Ovary (tissue), 7 donors: ENCODE measurements at regions not wholly inside any gene's neighbourhood (a gene's known extent, or its start where the extent isn't known, plus 50 kb on each side); places are given as distances from the start of the nearest gene placed in this dataset.

ENCODE experiments used
- DNase-seq, 5 donors: peaks; one replicate each; pipeline ENCODE4 v3.0.0-alpha.2; 2019 to 2020
- H3K27ac ChIP-seq, 2 donors: fragments of 200-600 bp; one replicate each; pipeline versions ENCODE4 v1.5.1 to v1.8.0; 2019 to 2022
- H3K27me3 ChIP-seq: fragments of 200-600 bp; one replicate; pipeline ENCODE4 v1.8.0; 2022
- H3K36me3 ChIP-seq: fragments of 200-600 bp; sonication (generic); one replicate; pipeline ENCODE4 v1.5.1; 2019
- H3K4me1 ChIP-seq: one replicate; pipeline ENCODE4 v1.8.1; 2013; ENCODE audit warnings: mild to moderate bottlenecking, moderate library complexity; ENCODE audit not compliant: insufficient read depth
- H3K4me3 ChIP-seq: fragments of 200-600 bp; sonication (generic); one replicate; pipeline ENCODE4 v1.5.1; 2017
- H3K9me3 ChIP-seq, 2 donors: fragments of 200-600 bp in 1 of 2; sonication (generic) in 1 of 2; one replicate each; pipeline versions ENCODE4 v1.5.1 to v1.8.1; 2013 to 2019; ENCODE audit warnings: mild to moderate bottlenecking in 1 of 2, moderate library complexity in 1 of 2
- EP300 ChIP-seq: sonication (generic); formaldehyde crosslinking; IDR thresholded peaks from one replicate; pipeline ENCODE4 v1.6.1; 2017; ENCODE audit warnings: antibody characterized with exemption
- POLR2A ChIP-seq: fragments of 450-650 bp; IDR thresholded peaks from one replicate; pipeline ENCODE4 v1.6.1; 2017; ENCODE audit warnings: antibody characterized with exemption, mild to moderate bottlenecking, moderate library complexity
- WGBS, 3 donors: extraction: QIAGEN DNeasy Blood & Tissue Kit in 1 of 3; methylation state at CpG; one replicate each; pipeline versions ENCODE4 v1.1.5 to v1.1.7; 2013 to 2017; 5-methylcytosine and 5-hydroxymethylcytosine counted together
- intact Hi-C, 4 donors: fragments of 100-400 bp; cut with DNase I; formaldehyde crosslinking; loops; one replicate each; pipeline versions ENCODE4 v1.11.0 to v1.15.1; 2022 to 2023
- TF ChIP-seq, protein P1 (sequence below), 3 donors: fragments of 450-650 bp in 2 of 3; fragments of 200-600 bp in 1 of 3; IDR thresholded peaks; one replicate each; pipeline versions ENCODE4 v1.5.1 to v1.8.0; 2016 to 2022; ENCODE audit warnings: antibody characterized with exemption in 3 of 3, mild to moderate bottlenecking in 1 of 3
- donor health status: DM: no; HTN: no; CAD: no; lungs with moderate emphysema.
- donor health status: DM: no; HTN: no; CAD: no.
- donor health status: Bipolar disorder and iron deficiency.
- donor health status: DM: no; HTN: no; CAD: no.
- donor health status: DM: yes; HTN: yes; CAD: no.

DNA sequence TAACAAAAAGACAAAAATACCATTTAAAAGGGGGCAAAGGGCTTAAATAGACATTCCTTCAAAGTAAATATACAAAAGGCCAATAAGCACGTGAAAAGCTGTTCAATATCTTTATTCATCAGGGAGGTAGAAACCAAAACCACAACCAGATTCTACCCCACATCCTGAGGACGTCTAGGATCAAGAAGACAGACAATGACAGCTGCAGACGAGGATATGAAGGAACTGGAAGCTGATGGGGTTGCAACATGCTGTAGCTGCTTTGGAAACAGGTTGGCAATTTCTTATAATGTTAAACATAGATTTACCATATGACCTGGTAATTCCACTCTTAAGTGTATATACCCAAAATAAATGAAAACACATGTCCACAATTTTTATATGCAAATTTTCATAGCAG, 85.1 kb upstream of the C14orf180 start:
- intact Hi-C loops, result no loop called here
- no peak overlapping the region for H3K27ac ChIP-seq
- no peaks in the 10 kb centered on the region for H3K27me3 ChIP-seq
- no peak for TF ChIP-seq POLR2A
- no peak for TF ChIP-seq EP300
- TF ChIP-seq, protein P1, sequence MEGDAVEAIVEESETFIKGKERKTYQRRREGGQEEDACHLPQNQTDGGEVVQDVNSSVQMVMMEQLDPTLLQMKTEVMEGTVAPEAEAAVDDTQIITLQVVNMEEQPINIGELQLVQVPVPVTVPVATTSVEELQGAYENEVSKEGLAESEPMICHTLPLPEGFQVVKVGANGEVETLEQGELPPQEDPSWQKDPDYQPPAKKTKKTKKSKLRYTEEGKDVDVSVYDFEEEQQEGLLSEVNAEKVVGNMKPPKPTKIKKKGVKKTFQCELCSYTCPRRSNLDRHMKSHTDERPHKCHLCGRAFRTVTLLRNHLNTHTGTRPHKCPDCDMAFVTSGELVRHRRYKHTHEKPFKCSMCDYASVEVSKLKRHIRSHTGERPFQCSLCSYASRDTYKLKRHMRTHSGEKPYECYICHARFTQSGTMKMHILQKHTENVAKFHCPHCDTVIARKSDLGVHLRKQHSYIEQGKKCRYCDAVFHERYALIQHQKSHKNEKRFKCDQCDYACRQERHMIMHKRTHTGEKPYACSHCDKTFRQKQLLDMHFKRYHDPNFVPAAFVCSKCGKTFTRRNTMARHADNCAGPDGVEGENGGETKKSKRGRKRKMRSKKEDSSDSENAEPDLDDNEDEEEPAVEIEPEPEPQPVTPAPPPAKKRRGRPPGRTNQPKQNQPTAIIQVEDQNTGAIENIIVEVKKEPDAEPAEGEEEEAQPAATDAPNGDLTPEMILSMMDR (IDR thresholded peaks at IDR 0.05), result no peak
- H3K9me3 ChIP-seq, result no peaks in the 10 kb centered on the region
- H3K36me3 ChIP-seq, result no peaks in the 10 kb centered on the region
- 60 to 62% (median 62%) methylated on average over 3 of the region's 3 CpGs for WGBS, 3 donors
- H3K4me1 ChIP-seq, result no peaks in the 10 kb centered on the region
- DNase-seq, result no peak
- H3K4me3 ChIP-seq, result no peak overlapping the region

DNA sequence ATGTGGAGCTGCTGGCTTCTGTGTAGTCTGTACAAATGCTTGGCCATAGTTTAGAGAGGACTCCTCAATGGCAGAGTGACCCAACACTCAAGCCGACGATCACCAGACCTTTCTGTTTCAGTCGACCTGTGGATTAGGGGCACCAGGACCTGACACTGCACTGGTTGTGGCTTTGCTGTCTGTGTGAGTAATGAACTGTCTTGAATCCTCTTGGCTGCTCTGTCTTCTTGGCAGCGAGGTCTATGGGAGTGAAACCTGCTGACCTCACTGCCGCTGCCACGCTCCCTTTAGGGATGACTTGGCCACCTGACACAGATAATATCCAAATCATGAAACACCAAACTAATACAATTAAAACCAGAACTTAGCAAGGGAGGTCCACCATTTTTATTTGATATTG, 83.5 kb upstream of the C14orf180 start:
- 53 to 71% (median 69%) methylated on average over 6 of the region's 6 CpGs for WGBS, 3 donors
- TF ChIP-seq POLR2A (no peak), EP300 (no peak)
- TF ChIP-seq, protein P1 (IDR thresholded peaks at IDR 0.05), result no peak
- no peak for DNase-seq

DNA sequence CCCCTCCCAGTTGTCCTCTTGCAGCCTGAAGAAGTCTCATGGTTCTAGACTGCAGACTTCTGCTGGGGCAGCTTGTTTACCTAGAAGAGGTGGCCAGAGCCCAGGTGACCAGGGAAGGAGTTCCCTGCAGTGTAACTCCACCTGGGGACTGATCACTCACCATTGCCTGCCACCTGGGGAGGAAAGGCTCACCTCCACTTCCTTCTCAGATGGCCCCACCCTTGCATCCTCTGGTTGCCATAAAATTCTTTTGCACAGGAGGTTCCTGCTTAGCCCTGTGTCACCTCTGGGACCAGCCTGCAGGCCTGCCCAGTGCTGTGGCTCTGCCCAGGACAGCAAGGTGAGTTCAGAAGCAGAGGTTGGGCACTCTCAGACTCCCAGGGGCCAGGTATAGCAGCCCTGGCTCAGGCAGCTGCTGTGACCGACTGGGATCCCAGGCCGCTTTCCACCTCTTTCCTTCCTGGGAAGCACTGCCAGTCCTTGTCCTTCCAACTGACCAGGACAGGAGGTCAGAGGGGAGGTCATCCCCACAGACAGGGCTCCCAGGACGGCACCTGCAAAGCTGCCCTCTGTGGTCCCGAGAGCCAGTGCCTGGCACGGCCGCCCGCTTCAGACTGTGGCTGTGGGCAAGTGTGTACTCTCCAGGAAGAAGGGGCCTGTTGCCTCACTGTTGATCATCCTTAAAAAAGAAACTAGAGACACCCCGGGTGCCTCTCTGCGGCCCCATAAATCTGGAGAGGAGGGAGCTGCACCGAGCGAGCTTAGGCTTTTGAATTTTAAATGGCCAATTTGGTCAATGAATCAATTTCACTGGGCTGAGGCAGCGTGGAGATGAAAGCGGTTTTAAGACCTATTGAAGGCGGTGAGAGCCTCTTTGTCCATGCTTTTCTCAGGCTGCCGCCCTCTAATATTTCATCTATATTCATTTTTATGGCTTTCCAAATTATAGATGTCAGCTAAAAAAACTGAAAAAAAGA, 79.5 kb upstream of the C14orf180 start:
- no peak overlapping the region for H3K27ac ChIP-seq
- intact Hi-C loops, result no loop called here
- H3K27me3 ChIP-seq, result no peaks in the 10 kb centered on the region
- no peaks in the 10 kb centered on the region for H3K36me3 ChIP-seq
- H3K9me3 ChIP-seq, result no peaks in the 10 kb centered on the region
- no peak for DNase-seq
- no peak overlapping the region for H3K4me3 ChIP-seq
- no peak for TF ChIP-seq EP300
- TF ChIP-seq POLR2A, result no peak
- TF ChIP-seq, protein P1 (IDR thresholded peaks at IDR 0.05), result no peak
- 61 to 68% (median 64%) methylated on average over 15 of the region's 15 CpGs for WGBS, 3 donors
- no peaks in the 10 kb centered on the region for H3K4me1 ChIP-seq

More for the DNA sequence above, 83.5 kb upstream of the C14orf180 start:
- intact Hi-C loops, result no loop called here
- H3K36me3 ChIP-seq, result no peaks in the 10 kb centered on the region
- no peak overlapping the region for H3K4me3 ChIP-seq
- no peaks in the 10 kb centered on the region for H3K9me3 ChIP-seq
- no peaks in the 10 kb centered on the region for H3K27me3 ChIP-seq
- no peak overlapping the region for H3K27ac ChIP-seq
- H3K4me1 ChIP-seq, result no peaks in the 10 kb centered on the region

DNA sequence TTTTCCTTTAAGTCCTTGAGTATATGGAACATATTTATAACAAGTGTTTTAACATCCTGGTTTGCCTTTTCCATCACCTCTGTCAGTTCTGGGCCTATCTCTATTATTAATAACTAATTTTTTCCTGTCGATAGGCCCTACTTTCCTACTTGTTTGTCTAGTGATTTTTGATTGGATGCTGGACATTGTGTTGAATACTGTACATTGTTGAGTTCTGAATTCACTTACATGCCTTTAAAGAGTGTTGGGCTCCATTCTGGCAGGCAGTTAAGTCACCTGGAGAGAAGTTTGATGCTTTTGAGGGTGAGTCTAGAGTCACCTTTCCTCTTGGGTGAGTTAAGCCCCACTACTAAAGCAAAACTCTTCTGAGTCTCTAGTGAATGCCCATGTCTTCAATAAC, 77.5 kb upstream of the C14orf180 start:
- no peaks in the 10 kb centered on the region for H3K9me3 ChIP-seq
- no peaks in the 10 kb centered on the region for H3K27me3 ChIP-seq
- H3K27ac ChIP-seq, result no peak overlapping the region
- H3K4me1 ChIP-seq, result no peaks in the 10 kb centered on the region
- H3K36me3 ChIP-seq, result no peaks in the 10 kb centered on the region
- WGBS, 3 donors, result 88 to 93% (median 89%) methylated on average over 1 of the region's 1 CpG
- TF ChIP-seq, protein P1 (IDR thresholded peaks at IDR 0.05), result no peak
- TF ChIP-seq POLR2A (no peak), EP300 (no peak)
- no peak overlapping the region for H3K4me3 ChIP-seq
- intact Hi-C loops, result no loop called here
- no peak for DNase-seq
